IPS DF 6.9 (cell line): ENCODE measurements at regions not wholly inside any gene's neighbourhood (a gene's known extent, or its start where the extent isn't known, plus 50 kb on each side); places are given as distances from the start of the nearest gene placed in this dataset.

Experiments
- DNase-seq: peaks from one replicate; pipeline ENCODE4 v3.0.0-alpha.2; 2013; ENCODE audit warnings: low read depth, low spot score
- H3K27ac ChIP-seq: one replicate; pipeline ENCODE4 v1.5.1; 2013; ENCODE audit warnings: low read length, control low read depth
- H3K27me3 ChIP-seq: 2 replicates; pipeline ENCODE4 v1.6.1; 2013; ENCODE audit warnings: mild to moderate bottlenecking, low read length; ENCODE audit not compliant: control insufficient read depth, insufficient read depth
- H3K36me3 ChIP-seq: 2 replicates; pipeline ENCODE4 v1.6.1; 2013; ENCODE audit warnings: low read length; ENCODE audit not compliant: control insufficient read depth, insufficient read depth
- H3K4me1 ChIP-seq: 2 replicates; pipeline ENCODE4 v1.6.1; 2013; ENCODE audit warnings: low read length; ENCODE audit not compliant: control insufficient read depth, insufficient read depth
- H3K4me3 ChIP-seq: 2 replicates; pipeline ENCODE4 v1.5.1; 2013; ENCODE audit warnings: mild to moderate bottlenecking, low read length
- H3K9me3 ChIP-seq: 2 replicates; pipeline ENCODE4 v1.6.1; 2013; ENCODE audit warnings: low read length, inconsistent platforms; ENCODE audit not compliant: control insufficient read depth, insufficient read depth
- WGBS: extraction: QIAGEN DNeasy Blood & Tissue Kit; methylation state at CpG from one replicate; pipeline ENCODE4 v1.1.7; 2013; ENCODE audit warnings: mixed read lengths, missing lambda C conversion rate; ENCODE audit not compliant: insufficient read length, insufficient coverage; 5-methylcytosine and 5-hydroxymethylcytosine counted together

DNA sequence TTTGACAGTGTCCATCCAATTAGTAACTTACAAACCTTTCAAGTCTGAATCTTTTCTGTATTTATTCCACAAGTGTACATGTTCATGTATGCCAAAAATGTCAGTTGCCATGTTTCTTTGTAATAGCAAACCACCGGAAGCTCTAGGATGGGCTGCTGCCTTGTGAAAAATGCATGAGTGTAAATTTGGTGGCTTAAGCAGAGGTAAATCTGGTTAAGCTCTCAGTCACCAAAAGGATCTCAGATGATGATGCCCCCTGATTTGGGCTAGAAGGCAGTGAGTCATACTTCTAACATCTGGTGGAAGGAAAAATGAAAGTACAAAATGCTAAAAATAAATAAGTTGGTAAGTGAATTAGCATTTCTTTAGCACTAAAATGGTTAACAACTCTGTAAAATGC, 567.5 kb downstream of the ELAVL2 start:
- Histone ChIP-seq H3K9me3 (no peaks in the 10 kb centered on the region), H3K4me1 (peaks cover 3% of the 10 kb centered on the region; the same call in 1 of the 2 replicates), H3K36me3 (no peaks in the 10 kb centered on the region), H3K4me3 (no peak overlapping the region), H3K27ac (no peak overlapping the region), H3K27me3 (no peaks in the 10 kb centered on the region)
- WGBS = no CpG with 5 or more reads among the region's 1 CpG
- no peak for DNase-seq

DNA sequence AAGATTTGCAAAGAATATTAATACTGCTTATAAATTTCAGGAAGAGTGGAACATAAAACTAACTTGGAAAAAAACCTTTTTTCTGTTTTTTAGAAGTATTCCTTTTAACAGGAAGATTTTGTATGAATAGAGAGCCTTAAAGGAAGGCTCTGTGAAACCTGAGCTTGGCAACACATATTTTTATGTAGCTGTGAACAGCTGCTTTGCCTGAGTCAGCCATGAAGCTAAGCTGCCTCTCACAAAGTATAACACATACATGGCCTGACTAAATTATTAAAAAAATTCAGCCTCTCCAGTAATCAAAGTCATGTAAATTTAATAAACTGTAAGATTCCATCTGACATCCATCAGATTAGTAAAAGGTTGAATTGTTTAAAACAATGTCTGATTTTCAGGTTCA, 547.5 kb downstream of the ELAVL2 start:
- H3K9me3 ChIP-seq = no peaks in the 10 kb centered on the region
- H3K27ac ChIP-seq = no peak overlapping the region
- H3K4me3 ChIP-seq = no peak overlapping the region
- H3K4me1 ChIP-seq = no peaks in the 10 kb centered on the region
- DNase-seq = no peak
- no peaks in the 10 kb centered on the region for H3K36me3 ChIP-seq
- no peaks in the 10 kb centered on the region for H3K27me3 ChIP-seq

GRCh38 chr9:23287390-23287789, 538.6 kb downstream of the ELAVL2 start:
- H3K9me3 ChIP-seq = no peaks in the 10 kb centered on the region
- H3K27ac ChIP-seq = no peak overlapping the region
- DNase-seq = no peak
- H3K4me3 ChIP-seq = no peak overlapping the region
- H3K4me1 ChIP-seq = no peaks in the 10 kb centered on the region
- H3K27me3 ChIP-seq = no peaks in the 10 kb centered on the region
- no CpG with 5 or more reads among the region's 1 CpG for WGBS
- no peaks in the 10 kb centered on the region for H3K36me3 ChIP-seq

DNA sequence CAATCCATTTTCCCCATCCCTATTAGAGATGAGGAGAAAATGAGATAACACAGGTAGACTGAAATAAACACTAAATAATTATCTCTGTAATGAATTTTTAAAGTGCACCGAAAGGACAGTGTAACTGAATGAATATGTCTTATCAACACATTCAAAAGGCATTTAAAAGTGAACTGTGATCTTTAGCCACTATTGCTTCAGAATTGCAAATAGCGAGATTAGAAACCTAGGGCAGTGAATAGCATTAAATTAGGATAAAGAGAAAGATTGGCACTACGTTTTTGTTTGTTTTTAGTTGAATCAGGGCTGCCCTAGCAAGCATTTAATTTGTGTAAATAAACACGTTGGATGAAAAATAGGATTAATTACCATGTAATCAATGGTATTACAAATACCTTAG, 537.5 kb downstream of the ELAVL2 start:
- Histone ChIP-seq H3K4me1 (no peaks in the 10 kb centered on the region), H3K4me3 (no peak overlapping the region), H3K36me3 (no peaks in the 10 kb centered on the region), H3K27ac (no peak overlapping the region), H3K9me3 (no peaks in the 10 kb centered on the region), H3K27me3 (no peaks in the 10 kb centered on the region)
- DNase-seq = no peak
- no CpG with 5 or more reads among the region's 4 CpGs for WGBS

GRCh38 chr9:23290973-23291372, 535.1 kb downstream of the ELAVL2 start:
- Histone ChIP-seq H3K4me3 (no peak overlapping the region), H3K27ac (no peak overlapping the region), H3K4me1 (no peaks in the 10 kb centered on the region), H3K36me3 (no peaks in the 10 kb centered on the region), H3K9me3 (no peaks in the 10 kb centered on the region), H3K27me3 (no peaks in the 10 kb centered on the region)
- DNase-seq = no peak
- WGBS = no CpG with 5 or more reads among the region's 4 CpGs

DNA sequence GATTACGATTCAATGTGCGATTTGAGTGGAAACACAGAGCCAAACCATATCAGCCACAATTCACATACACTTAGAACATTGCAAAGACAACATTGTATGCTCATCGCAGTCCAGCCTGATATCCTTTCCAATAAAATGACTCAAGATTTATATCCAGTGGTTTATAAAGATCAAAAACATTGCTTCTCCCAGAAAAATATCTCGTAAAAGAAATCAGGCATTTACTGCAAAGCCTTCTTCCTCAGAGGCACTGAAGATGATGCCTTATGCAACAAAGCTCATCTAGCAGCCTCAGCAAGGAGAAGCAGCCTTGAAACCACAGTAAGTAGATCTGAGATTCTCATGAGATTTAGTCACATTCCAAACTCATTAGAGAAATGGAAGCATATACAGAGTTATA, 523.8 kb downstream of the ELAVL2 start:
- WGBS = no CpG with 5 or more reads among the region's 4 CpGs
- Histone ChIP-seq H3K4me3 (no peak overlapping the region), H3K27ac (no peak overlapping the region), H3K36me3 (no peaks in the 10 kb centered on the region), H3K4me1 (no peaks in the 10 kb centered on the region), H3K27me3 (no peaks in the 10 kb centered on the region), H3K9me3 (no peaks in the 10 kb centered on the region)
- no peak for DNase-seq

- no peak overlapping the region for H3K27ac ChIP-seq
- DNase-seq = no peak
- no peaks in the 10 kb centered on the region for H3K27me3 ChIP-seq
- WGBS = no CpG with 5 or more reads among the region's 3 CpGs
- no peaks in the 10 kb centered on the region for H3K36me3 ChIP-seq
- H3K4me3 ChIP-seq = no peak overlapping the region
- no peaks in the 10 kb centered on the region for H3K9me3 ChIP-seq
- no peaks in the 10 kb centered on the region for H3K4me1 ChIP-seq
Observed at GRCh38 chr9:23306731-23307130, 519.3 kb downstream of the ELAVL2 start.

- H3K9me3 ChIP-seq = no peaks in the 10 kb centered on the region
- DNase-seq = no peak
- H3K4me3 ChIP-seq = no peak overlapping the region
- no CpG with 5 or more reads among the region's 5 CpGs for WGBS
- H3K27me3 ChIP-seq = no peaks in the 10 kb centered on the region
- no peaks in the 10 kb centered on the region for H3K36me3 ChIP-seq
- no peaks in the 10 kb centered on the region for H3K4me1 ChIP-seq
- no peak overlapping the region for H3K27ac ChIP-seq
Observed at GRCh38 chr9:23307731-23308513, 518.1 kb downstream of the ELAVL2 start.

DNA sequence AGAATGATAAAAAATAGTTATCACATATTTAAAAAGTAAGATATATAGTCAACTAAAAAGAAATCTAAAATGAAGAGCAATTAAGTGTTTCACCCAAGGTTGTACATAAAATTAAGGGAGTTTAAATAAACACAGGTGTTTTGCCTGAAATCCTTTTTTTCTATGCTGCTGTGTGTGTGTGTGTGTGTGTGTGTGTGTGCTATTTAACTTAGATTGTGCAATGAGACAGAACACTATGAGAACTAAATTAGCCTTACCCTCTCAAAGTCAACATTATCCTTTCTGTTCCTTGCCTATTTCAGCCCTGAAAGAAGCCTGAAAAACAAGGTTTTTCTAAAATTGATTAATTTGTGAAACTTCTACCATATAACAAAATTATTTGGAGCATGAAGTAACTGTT, 516.2 kb downstream of the ELAVL2 start:
- Histone ChIP-seq H3K27me3 (no peaks in the 10 kb centered on the region), H3K27ac (no peak overlapping the region), H3K4me1 (no peaks in the 10 kb centered on the region), H3K4me3 (no peak overlapping the region), H3K9me3 (no peaks in the 10 kb centered on the region), H3K36me3 (no peaks in the 10 kb centered on the region)
- no peak for DNase-seq

GRCh38 chr9:23314247-23314646, 511.8 kb downstream of the ELAVL2 start:
- no CpG with 5 or more reads among the region's 4 CpGs for WGBS
- no peak for DNase-seq
- Histone ChIP-seq H3K4me3 (no peak overlapping the region), H3K36me3 (no peaks in the 10 kb centered on the region), H3K9me3 (no peaks in the 10 kb centered on the region), H3K4me1 (no peaks in the 10 kb centered on the region), H3K27ac (no peak overlapping the region), H3K27me3 (no peaks in the 10 kb centered on the region)

- Histone ChIP-seq H3K4me3 (no peak overlapping the region), H3K4me1 (no peaks in the 10 kb centered on the region)
- DNase-seq = no peak
Observed at GRCh38 chr9:23319092-23319491, 506.9 kb downstream of the ELAVL2 start.

More at GRCh38 chr9:23319092-23319491, 506.9 kb downstream of the ELAVL2 start:
- no peak overlapping the region for H3K27ac ChIP-seq
- H3K9me3 ChIP-seq = no peaks in the 10 kb centered on the region
- H3K36me3 ChIP-seq = no peaks in the 10 kb centered on the region
- no peaks in the 10 kb centered on the region for H3K27me3 ChIP-seq
